ENCODE measurements at regions not wholly inside any gene's neighbourhood (a gene's known extent, or its start where the extent isn't known, plus 50 kb on each side); places are given as distances from the start of the nearest gene placed in this dataset.
A peak's percentile ranks its signal among the peaks of the same experiment; 100 is the strongest.

DNA sequence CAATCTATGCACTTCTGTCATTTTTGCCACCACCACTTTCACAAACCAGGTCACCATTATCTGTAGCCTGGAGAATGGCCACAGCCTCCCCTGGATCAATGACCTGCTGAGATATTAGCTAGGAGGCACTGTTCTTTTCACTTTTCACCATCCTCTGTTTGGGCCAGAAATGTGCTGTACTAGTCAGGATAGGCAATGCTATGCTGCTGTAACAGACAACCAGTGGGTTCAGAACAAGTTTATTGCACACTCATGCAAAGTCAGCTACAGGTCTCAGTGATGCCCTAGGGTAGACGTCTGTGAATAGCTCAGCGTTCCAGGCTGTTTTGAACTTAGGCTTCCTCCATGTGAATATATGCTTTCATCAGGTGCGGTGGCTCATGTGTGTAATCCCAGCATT is 231.5 kb downstream of the SUDS3 start:
- DNase-seq (ENCODE audit: low read depth, low spot score) = no peak

GRCh38 chr12:118608770-118609344 is 232.5 kb downstream of the SUDS3 start:
- DNase-seq (ENCODE audit: low read depth, low spot score) = no peak

- DNase-seq (ENCODE audit: low read depth, low spot score) = peak; percentile 1
Measured at GRCh38 chr12:118611295-118611694, 234.9 kb downstream of the SUDS3 start.

GRCh38 chr12:118611770-118612169 is 235.4 kb downstream of the SUDS3 start:
- no peak for DNase-seq (ENCODE audit: low read depth, low spot score)

DNA sequence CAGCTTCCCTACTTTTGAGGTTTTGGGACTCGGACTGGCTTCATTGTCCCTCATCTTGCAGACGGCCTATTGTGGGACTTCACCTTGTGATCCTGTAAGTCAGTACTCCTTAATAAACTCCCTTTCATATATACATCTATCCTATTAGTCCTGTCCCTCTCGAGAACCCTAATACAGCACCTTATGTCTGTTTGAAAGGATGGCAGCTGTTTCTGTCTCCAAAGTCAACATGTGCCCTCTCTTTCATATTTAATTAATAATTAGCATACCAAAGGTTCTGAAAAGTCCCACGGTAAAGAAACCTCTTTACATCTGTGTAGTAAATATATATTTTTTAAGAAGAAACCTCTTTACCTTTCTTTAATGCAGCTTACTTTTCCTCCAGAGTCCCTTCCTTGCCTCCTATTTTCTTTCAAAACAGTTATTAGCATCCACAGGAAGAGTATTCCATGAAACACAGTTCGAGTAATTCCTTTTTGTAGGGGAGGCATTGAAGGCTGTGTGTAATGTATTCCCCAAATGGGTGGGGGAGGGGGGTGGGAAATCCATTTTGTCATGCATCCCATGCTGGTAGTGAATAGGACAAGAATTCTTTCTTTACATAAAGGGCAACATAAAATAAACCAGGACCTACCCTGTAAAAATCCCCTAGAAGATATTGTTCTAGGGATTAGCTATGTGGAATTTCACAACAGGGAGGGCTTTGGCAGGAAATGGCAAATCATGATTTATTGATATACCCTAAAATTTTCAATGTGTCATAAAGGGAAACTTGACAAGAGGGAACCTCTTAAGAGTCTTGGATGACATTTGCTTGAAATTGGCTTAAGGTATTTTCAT is 241.5 kb downstream of the SUDS3 start:
- DNase-seq (ENCODE audit: low read depth, low spot score) = no peak

DNA sequence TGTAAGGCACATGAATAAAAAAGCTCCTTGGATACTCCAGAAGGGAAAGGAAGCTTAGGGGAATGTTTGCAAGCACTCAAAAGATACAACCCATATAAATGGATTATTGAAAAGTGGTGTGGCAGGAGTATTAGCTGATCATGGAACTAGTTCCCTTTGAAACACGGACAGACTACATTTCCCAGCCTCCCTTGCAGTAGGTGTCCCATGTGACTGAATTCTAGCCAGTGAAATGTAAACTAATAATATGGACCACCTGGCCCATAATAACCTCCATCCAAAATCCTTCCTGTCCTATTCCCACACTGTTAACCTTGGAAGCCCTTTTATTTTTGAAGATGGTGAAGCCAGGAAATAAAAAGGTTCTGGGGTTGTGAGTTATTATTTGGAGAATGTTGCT is 242.3 kb downstream of the SUDS3 start:
- no peak for DNase-seq (ENCODE audit: low read depth, low spot score)

GRCh38 chr12:118625050-118625675 is 248.8 kb downstream of the SUDS3 start:
- no peak for DNase-seq (ENCODE audit: low read depth, low spot score)

DNA sequence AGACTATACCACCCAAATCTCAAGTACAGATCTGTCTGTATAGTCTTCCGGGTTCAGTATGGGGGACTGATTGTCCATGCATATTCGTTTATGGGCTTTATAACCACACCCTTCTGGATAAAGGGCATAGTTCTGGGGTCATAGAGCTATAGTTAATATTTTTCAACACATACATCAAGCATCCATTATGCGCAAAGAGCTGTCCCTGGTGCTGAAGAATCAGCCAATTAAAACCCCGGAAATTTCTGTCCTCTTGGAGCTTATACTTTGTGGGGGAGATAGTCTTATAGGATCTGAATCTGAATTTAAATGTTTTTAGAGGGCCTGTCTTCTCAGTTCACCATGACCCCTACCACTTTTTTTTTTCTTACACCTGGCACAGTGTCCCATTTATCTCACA is 256.7 kb downstream of the SUDS3 start:
- no peak for DNase-seq (ENCODE audit: low read depth, low spot score)

DNA sequence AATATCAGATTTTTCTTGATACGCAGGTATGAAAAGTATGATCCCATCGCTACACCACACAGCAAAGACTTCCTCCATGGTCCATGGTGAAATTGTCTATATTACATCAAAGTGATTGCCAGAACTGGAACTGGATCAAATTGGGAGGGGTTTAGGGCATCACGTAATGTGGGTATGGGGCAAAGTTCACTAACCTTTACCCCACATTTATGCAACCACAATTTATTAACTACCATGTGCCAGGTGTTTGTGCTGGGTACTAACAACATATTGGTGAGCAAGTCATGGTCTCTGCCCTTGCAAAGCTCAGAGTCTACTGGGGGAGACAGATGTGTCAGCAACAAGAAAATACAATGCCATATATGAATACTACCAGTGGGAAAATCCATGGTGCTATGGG is 258.9 kb downstream of the SUDS3 start:
- no peak for DNase-seq (ENCODE audit: low read depth, low spot score)

DNA sequence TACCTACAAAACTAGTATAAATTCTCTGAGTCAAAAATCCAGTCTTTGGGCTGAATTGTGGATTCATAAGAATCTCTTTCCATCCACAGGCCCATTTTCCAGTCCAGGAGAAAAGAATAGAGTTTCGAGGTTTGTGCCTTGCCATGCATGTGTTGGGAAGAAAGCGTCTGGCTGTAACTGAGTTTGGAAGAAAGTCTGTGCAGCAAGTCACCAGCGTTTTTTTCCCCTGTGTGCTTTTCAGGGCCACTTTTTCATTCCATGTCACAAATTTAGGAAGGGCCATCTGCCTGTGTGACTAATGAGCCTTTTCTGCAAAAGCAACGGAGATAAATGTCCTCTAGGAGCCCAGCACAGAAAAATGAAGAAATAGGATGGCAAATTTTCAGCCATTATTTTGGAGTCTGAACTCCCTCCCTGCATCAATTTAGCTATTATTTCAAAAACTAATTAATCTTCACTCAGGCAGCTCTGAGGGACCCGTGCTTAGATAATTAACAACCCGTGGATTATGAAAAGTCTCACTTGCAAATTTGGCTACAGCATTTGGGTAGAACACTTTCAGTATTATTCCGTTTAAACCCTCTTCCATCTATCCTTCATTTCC is 261.5 kb downstream of the SUDS3 start:
- no peak for DNase-seq (ENCODE audit: low read depth, low spot score)

GRCh38 chr12:118641249-118641648 is 264.9 kb downstream of the SUDS3 start:
- no peak for DNase-seq (ENCODE audit: low read depth, low spot score)

- DNase-seq (ENCODE audit: low read depth, low spot score) = no peak
Measured at GRCh38 chr12:118645219-118645618, 268.9 kb downstream of the SUDS3 start.

DNA sequence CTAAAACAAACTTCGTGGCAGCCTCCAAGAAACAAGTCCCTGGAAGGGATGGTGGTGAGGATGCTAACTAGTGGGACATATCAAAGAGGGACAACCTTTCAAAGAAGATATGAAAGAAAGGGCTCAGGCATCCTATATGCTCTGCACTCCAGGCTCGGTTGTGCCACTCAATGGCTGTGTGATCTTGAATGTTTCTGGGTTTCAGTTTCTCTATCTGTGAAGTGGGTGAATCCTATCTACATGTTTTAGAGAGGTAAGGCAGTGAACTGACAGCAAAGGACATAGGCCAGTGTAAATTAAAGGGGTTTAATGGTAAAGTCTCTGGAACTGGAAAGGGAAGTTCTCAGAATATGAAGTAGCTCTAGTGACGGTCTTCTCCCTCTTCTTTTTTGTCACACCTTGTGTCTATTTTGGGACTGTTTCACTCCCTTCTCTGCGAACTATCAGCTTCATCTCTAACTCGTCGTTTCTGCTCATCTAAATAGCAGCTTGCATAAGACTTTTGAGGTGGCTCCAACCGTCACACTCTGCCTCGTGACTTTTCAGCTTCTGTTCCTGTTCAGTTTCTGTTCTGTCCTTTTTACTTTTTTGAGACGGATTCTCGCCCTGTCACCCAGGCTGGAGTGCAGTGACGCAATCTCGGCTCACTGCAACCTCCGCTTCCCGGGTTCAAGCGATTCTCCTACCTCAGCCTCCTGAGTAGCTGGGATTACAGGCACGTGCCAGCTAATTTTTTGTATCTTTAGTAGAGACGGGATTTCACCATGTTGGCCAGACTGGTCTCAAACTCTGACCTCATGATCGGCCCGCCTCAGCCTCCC is 273.6 kb downstream of the SUDS3 start:
- no peak for DNase-seq (ENCODE audit: low read depth, low spot score)

DNA sequence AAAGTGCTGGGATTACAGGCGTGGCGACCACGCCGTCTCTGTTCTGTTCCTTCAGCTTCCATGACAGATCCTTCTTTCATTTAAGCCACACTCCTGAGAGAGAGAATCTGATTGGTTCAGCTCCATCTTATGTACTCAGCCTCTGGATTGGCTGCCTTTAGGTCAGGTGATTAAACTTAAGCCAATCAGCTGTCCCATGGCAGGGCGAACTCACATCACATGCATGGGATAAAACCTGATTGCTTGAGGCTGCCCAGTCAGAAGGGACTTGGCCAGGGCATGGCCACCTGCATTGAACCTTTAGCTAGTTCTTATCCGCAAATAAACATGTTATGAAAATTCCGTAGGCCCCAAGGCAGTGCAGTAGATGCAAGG is 274.2 kb downstream of the SUDS3 start:
- no peak for DNase-seq (ENCODE audit: low read depth, low spot score)

DNA sequence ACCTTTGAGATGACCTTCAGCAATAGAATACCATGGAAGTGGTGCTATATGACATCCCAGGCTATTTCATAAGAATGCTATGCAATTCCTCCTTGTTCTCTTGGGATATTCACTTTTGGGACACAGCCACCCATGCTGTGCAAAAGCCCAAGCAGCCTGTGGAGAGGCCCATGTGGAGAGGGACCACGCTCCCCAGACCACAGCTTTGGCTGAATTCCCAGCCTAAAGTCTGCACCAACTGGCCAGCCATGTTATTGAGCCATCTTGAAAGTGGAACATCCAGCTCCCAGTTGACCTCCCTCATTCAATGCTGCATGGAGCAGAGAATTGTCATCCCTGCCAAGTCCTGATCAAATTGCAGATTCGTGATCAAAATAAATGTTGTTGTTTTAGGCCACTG is 275.1 kb downstream of the SUDS3 start:
- no peak for DNase-seq (ENCODE audit: low read depth, low spot score)

GRCh38 chr12:118655588-118655987 is 279.2 kb downstream of the SUDS3 start:
- DNase-seq (ENCODE audit: low read depth, low spot score) = no peak

GRCh38 chr12:118680356-118680963 is 300.9 kb upstream of the SRRM4 start:
- no peak for DNase-seq (ENCODE audit: low read depth, low spot score)

DNA sequence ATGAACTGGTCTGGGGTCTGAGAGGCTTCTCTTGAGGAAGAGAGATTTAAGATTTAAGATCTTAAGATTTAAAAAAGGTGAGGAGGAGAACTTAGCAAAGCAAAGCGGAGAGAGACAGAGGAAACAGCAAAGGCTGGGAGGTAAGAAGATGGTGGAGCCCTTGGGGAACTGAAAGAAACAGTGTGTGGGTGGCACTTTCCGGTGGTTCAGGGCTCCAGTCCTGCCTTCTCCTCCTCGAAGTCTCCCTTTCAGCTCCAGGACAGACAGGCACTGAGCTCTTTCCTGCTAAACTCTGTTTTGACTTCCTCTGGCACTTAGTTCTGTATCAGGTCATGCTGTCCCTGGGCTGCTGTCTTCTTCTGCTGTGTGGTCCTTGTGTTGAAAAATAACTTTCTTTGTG is 298.7 kb upstream of the SRRM4 start:
- DNase-seq (ENCODE audit: low read depth, low spot score) = no peak

DNA sequence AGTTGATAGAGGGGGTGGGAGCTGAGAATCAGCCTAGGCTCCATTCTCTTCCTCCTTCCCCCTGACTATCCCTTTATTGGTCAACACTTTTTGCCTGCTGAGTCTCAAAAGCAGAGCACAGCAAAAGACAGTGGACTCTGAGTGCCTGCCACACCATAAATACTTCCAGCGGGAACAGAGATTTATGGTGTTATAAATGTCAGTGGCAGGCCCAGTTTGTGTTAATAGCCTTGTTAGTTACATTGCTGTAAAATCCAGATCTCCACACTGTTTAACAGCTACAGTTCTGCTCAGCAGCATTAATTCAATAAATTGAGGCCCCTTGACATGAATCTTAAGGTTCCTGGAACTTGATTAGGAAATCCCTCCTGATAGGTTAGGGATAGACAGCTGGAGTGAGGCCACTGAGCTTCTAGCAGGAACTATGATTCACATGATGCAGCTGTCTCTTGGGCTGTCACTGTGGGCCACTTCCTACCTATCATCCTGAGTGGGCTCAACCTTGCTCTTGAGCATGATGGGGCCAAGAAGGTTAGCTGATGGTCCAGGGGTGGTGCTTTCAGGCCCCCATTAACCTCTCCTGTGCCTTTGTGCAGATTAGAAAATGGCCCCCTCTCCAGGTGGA is 295.2 kb upstream of the SRRM4 start:
- DNase-seq (ENCODE audit: low read depth, low spot score) = no peak

- no peak for DNase-seq (ENCODE audit: low read depth, low spot score)
Measured at GRCh38 chr12:118689793-118690192, 291.5 kb upstream of the SRRM4 start.

DNA sequence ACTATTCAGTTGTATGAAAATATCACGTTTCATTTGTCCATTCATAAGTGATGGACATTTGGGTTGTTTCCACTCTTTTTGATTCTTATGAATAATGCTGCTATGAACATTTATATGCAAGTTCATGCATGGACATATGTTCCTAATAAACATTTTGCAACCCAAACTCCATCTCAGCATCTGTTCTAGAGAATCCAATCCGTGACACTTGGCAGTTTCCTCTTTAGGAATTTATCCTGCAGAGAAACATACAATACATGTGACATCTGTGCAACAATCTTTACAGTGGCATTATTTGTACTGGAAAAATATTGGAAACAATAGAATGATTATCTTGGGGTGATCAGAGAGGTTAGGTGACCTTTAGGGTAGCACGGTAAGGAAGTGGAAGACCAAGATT is 290.8 kb upstream of the SRRM4 start:
- no peak for DNase-seq (ENCODE audit: low read depth, low spot score)
